ENCODE measurements at regions not wholly inside any gene's neighbourhood (a gene's known extent, or its start where the extent isn't known, plus 50 kb on each side); places are given as distances from the start of the nearest gene placed in this dataset.

DNA sequence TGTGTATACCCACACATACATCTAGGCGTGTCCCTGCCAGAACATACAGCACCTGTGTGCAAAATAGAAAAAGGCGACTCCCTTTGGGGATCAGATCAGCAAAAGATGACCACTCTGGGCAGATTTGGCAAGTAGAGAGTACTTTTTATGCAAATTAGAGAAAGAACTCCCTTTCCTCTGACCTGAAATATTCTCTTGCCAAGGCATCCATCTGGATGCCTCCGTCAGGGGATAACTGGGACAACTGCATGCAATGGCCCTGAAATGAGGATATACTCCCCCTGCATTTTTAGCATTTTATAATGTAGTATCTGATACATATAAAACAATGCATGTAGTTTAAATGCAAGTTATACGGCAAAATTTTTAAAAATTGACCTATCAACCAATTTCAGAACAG lies 247.7 kb downstream of the ICOS start:
- TF ChIP-seq POLR2AphosphoS5 (IDR thresholded peaks at IDR 0.05; ENCODE audit: borderline replicate concordance, low read depth, low read length) (no peak), EZH2 (IDR thresholded peaks at IDR 0.05) (no peak)
